Osteocyte (in vitro differentiated cells): ENCODE measurements at regions not wholly inside any gene's neighbourhood (a gene's known extent, or its start where the extent isn't known, plus 50 kb on each side); places are given as distances from the start of the nearest gene placed in this dataset.

Experiments used
- DNase-seq: peaks from one replicate; pipeline ENCODE4 v3.0.0; 2021; ENCODE audit warnings: mixed read lengths; ENCODE audit not compliant: unreplicated experiment; ENCODE audit errors: extremely low spot score
- H3K27ac Mint-ChIP-seq: one replicate; pipeline ENCODE4 v1.8.0; 2021; ENCODE audit warnings: mild to moderate bottlenecking, mixed read lengths; ENCODE audit not compliant: unreplicated experiment
- H3K27me3 Mint-ChIP-seq: one replicate; pipeline ENCODE4 v1.8.0; 2021; ENCODE audit warnings: mixed read lengths; ENCODE audit not compliant: unreplicated experiment
- H3K36me3 Mint-ChIP-seq: one replicate; pipeline ENCODE4 v1.8.0; 2021; ENCODE audit warnings: mixed read lengths; ENCODE audit not compliant: unreplicated experiment
- H3K4me1 Mint-ChIP-seq: one replicate; pipeline ENCODE4 v1.8.0; 2021; ENCODE audit warnings: mixed read lengths; ENCODE audit not compliant: unreplicated experiment
- H3K4me3 Mint-ChIP-seq: one replicate; pipeline ENCODE4 v1.8.0; 2021; ENCODE audit warnings: mild to moderate bottlenecking, moderate library complexity, mixed read lengths; ENCODE audit not compliant: unreplicated experiment
- H3K9me3 Mint-ChIP-seq: one replicate; pipeline ENCODE4 v1.8.0; 2021; ENCODE audit warnings: mixed read lengths; ENCODE audit not compliant: unreplicated experiment
- TF ChIP-seq, protein P1 (sequence below): fragments of 200-600 bp; sonication (generic); IDR thresholded peaks from 2 replicates; pipeline ENCODE4 v1.5.0; 2021; ENCODE audit warnings: antibody characterized with exemption, mild to moderate bottlenecking, moderate library complexity

DNA sequence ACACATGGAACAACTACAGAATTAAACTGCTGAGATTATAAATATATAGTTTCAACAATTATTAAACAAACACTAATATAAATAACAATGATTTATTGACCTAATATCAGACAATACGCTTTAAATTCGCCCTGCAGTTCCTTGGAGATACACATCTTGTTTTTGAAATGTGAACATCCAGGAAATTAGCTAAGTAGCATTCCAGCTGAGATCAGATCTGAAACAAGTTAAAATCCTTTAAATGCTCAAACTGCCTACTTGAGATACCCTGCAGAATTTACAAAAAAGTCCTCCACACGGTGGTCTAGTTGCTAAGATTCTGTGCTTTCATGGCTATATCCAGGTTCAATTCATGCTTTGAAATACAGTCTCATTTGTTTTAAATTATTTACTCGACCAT lies 101.4 kb upstream of the OLFM3 start:
- DNase-seq = no peak
- Mint-ChIP-seq H3K4me1 (no peaks in the 10 kb centered on the region), H3K36me3 (no peaks in the 10 kb centered on the region), H3K27me3 (no peaks in the 10 kb centered on the region), H3K27ac (no peak overlapping the region), H3K4me3 (no peak overlapping the region), H3K9me3 (no peaks in the 10 kb centered on the region)
- TF ChIP-seq, protein P1, sequence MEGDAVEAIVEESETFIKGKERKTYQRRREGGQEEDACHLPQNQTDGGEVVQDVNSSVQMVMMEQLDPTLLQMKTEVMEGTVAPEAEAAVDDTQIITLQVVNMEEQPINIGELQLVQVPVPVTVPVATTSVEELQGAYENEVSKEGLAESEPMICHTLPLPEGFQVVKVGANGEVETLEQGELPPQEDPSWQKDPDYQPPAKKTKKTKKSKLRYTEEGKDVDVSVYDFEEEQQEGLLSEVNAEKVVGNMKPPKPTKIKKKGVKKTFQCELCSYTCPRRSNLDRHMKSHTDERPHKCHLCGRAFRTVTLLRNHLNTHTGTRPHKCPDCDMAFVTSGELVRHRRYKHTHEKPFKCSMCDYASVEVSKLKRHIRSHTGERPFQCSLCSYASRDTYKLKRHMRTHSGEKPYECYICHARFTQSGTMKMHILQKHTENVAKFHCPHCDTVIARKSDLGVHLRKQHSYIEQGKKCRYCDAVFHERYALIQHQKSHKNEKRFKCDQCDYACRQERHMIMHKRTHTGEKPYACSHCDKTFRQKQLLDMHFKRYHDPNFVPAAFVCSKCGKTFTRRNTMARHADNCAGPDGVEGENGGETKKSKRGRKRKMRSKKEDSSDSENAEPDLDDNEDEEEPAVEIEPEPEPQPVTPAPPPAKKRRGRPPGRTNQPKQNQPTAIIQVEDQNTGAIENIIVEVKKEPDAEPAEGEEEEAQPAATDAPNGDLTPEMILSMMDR = no peak

DNA sequence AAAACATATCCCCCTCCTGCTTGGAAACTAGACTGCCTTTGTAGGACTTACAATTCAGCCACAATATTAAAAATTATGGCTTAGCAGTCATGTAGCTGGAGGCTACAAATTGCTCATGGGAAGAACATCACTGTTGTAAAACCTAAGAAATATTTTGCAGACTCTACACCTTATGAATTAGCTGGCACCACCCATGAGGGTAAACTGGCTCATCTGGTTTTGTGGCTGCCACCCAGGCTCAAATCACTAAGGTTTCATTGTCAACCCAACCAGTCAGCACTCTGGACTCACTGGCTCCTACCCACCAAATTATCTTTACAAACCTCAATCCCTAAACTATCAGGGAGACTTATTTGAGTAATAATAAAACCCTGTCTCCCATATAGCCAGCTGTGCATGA lies 100.7 kb upstream of the OLFM3 start:
- Mint-ChIP-seq H3K27me3 (no peaks in the 10 kb centered on the region), H3K9me3 (no peaks in the 10 kb centered on the region), H3K4me3 (no peak overlapping the region), H3K4me1 (no peaks in the 10 kb centered on the region), H3K36me3 (no peaks in the 10 kb centered on the region), H3K27ac (no peak overlapping the region)
- DNase-seq = no peak
- TF ChIP-seq, protein P1 = no peak

DNA sequence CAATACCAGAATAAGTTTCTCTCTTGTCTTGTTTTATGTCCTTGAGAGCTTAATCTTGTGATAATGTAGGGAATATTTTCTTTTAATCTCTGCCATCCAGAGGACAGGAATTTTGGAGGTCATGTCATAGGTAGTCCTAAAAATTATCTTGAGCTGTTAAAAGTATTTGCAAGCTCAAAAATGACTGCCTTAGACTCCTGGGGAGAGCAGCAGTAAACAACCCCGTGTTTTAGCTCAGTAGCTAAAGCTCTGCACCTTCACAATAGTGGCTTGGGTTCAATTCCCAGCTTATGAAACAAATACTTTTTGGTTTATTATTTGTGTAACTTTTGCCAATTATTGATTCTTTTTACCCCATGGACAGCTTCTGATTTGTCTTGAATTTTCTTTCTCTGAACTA lies 99.4 kb upstream of the OLFM3 start:
- H3K27ac Mint-ChIP-seq = no peak overlapping the region
- H3K27me3 Mint-ChIP-seq = no peaks in the 10 kb centered on the region
- TF ChIP-seq, protein P1 = no peak
- H3K4me1 Mint-ChIP-seq = no peaks in the 10 kb centered on the region
- DNase-seq = no peak
- H3K9me3 Mint-ChIP-seq = no peaks in the 10 kb centered on the region
- H3K4me3 Mint-ChIP-seq = no peak overlapping the region
- H3K36me3 Mint-ChIP-seq = no peaks in the 10 kb centered on the region

DNA sequence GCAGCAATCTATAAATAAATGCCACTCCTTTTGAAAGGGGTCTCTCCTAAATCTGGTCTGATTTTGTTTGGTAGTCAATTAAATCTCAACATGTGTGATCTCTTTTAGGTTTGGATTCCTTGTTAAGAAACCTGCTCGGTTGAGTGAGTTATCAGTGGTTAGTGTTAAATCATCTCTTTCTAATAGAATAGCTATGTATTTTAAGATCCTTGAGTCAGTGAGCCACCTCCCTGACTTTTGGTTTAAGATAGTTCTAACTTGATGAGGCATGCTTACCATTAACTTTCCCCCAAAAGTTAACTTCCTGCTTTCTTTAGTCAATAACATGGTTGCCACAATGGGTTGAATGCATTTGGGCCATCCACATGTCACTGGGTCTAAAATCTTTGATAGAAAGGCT lies 93.1 kb upstream of the OLFM3 start:
- H3K36me3 Mint-ChIP-seq = no peaks in the 10 kb centered on the region
- peaks cover 13% of the 10 kb centered on the region for H3K9me3 Mint-ChIP-seq
- no peak for DNase-seq
- H3K4me3 Mint-ChIP-seq = no peak overlapping the region
- TF ChIP-seq, protein P1 = no peak
- H3K27ac Mint-ChIP-seq = no peak overlapping the region
- no peaks in the 10 kb centered on the region for H3K27me3 Mint-ChIP-seq
- no peaks in the 10 kb centered on the region for H3K4me1 Mint-ChIP-seq

DNA sequence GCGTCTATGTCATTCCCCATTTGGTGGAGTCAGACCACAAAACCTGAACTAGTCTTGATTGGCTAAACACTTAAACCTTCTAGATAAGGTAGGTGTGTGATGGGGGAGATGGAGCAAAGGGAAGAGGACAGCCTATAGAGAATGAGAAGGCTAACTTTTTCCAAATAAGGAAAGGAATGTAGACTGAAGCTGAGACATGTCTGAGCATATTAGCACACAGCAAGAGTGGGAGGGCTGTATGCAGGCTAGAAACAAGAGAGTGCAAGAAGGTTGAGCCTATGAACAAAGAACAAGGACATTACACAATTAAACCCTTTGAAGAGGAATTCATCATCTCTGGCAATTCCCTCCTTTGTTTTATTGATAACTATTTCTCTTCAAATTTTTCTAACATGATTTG lies 89.2 kb upstream of the OLFM3 start:
- Mint-ChIP-seq H3K4me1 (no peaks in the 10 kb centered on the region), H3K9me3 (peaks cover 13% of the 10 kb centered on the region), H3K27ac (no peak overlapping the region), H3K36me3 (no peaks in the 10 kb centered on the region), H3K4me3 (no peak overlapping the region), H3K27me3 (no peaks in the 10 kb centered on the region)
- DNase-seq = no peak
- TF ChIP-seq, protein P1 = no peak
